SK-N-SH (cell line): ENCODE measurements at regions not wholly inside any gene's neighbourhood (a gene's known extent, or its start where the extent isn't known, plus 50 kb on each side); places are given as distances from the start of the nearest gene placed in this dataset.
A peak's percentile ranks its signal among the peaks of the same experiment; 100 is the strongest.

ENCODE experiments used
- CTCF ChIA-PET: fragments of 300-600, 350-600 bp; formaldehyde crosslinking; extraction: SDS; loops from one replicate; lab custom pipeline; 2021; lab: Yijun Ruan, JAX
- POLR2A ChIA-PET: fragments of 350-600 bp; sonication (Branson Sonifier 250); formaldehyde crosslinking; extraction: SDS; loops from one replicate; lab custom pipeline; 2020; ENCODE audit warnings: antibody characterized with exemption, inconsistent platforms; lab: Yijun Ruan, JAX
- DNase-seq: peaks from one replicate; pipeline ENCODE4 v3.0.0; 2012
- H2AFZ ChIP-seq: fragments of 200-600 bp; sonication (generic); 2 replicates; pipeline ENCODE4 v1.8.1; 2016; ENCODE audit warnings: antibody characterized with exemption, mild to moderate bottlenecking, low read depth
- H3F3A ChIP-seq: fragments of 200-600 bp; sonication (generic); replicated peaks from 2 replicates; pipeline ENCODE3; 2016; ENCODE audit warnings: antibody characterized with exemption, mild to moderate bottlenecking; ENCODE audit not compliant: insufficient read depth
- H3K27ac ChIP-seq, 2 experiments: fragments of 200-500 bp in 1 of 2; fragments of 200-600 bp in 1 of 2; sonication (Bioruptor generic) in 1 of 2; sonication (generic), shearing (Covaris generic) in 1 of 2; 2 replicates each; pipeline versions ENCODE4 v1.5.1 to v1.6.1; 2014 to 2016; ENCODE audit warnings: low read depth in 2 of 2, inconsistent platforms in 1 of 2, low read length in 1 of 2, mild to moderate bottlenecking in 1 of 2, mixed read lengths in 1 of 2
- H3K27me3 ChIP-seq: fragments of 200-600 bp; sonication (generic), shearing (Covaris generic); 2 replicates; pipeline ENCODE4 v1.6.1; 2016; ENCODE audit warnings: mixed run types; ENCODE audit not compliant: insufficient read depth
- H3K36me3 ChIP-seq, 2 experiments: fragments of 200-500 bp in 1 of 2; fragments of 200-600 bp in 1 of 2; sonication (Bioruptor generic) in 1 of 2; sonication (generic) in 1 of 2; replicated peaks in 1 of 2; 2 replicates each; pipeline versions ENCODE3 to v1.5.1; 2014 to 2016; ENCODE audit warnings: low read length in 1 of 2, mild to moderate bottlenecking in 1 of 2; ENCODE audit not compliant: insufficient read depth in 2 of 2, control insufficient read depth in 1 of 2
- H3K4me1 ChIP-seq, 2 experiments: fragments of 200-500 bp in 1 of 2; fragments of 200-600 bp in 1 of 2; sonication (Bioruptor generic) in 1 of 2; sonication (generic), shearing (Covaris generic) in 1 of 2; 2 replicates each; pipeline versions ENCODE4 v1.5.1 to v1.6.1; 2014 to 2016; ENCODE audit warnings: low read depth in 1 of 2, low read length in 1 of 2, mixed run types in 1 of 2; ENCODE audit not compliant: insufficient read depth in 2 of 2, control insufficient read depth in 1 of 2
- H3K4me2 ChIP-seq: fragments of 200-600 bp; sonication (generic), shearing (Covaris generic); 2 replicates; pipeline ENCODE4 v1.6.1; 2017; ENCODE audit warnings: mixed run types
- H3K4me3 ChIP-seq, 2 experiments: fragments of 200-500 bp in 1 of 2; fragments of 200-600 bp in 1 of 2; sonication (Bioruptor generic) in 1 of 2; sonication (generic), shearing (Covaris generic) in 1 of 2; 2 replicates each; pipeline versions ENCODE4 v1.5.1 to v1.8.1; 2014 to 2016; ENCODE audit warnings: low read depth in 2 of 2, inconsistent platforms in 1 of 2, low read length in 1 of 2, mild to moderate bottlenecking in 1 of 2, mixed read lengths in 1 of 2, moderate library complexity in 1 of 2
- H3K79me2 ChIP-seq: fragments of 200-600 bp; sonication (generic); 2 replicates; pipeline ENCODE4 v1.8.1; 2017; ENCODE audit warnings: mild to moderate bottlenecking; ENCODE audit not compliant: insufficient read depth
- H3K9ac ChIP-seq: fragments of 200-600 bp; sonication (generic); 2 replicates; pipeline ENCODE4 v1.6.1; 2017; ENCODE audit warnings: mixed run types
- H3K9me2 ChIP-seq: fragments of 200-600 bp; sonication (generic); 2 replicates; pipeline ENCODE4 v1.6.1; 2017; ENCODE audit warnings: mixed run types
- H3K9me3 ChIP-seq: fragments of 200-600 bp; sonication (generic); 2 replicates; pipeline ENCODE4 v1.6.1; 2017; ENCODE audit warnings: mixed run types, mild to moderate bottlenecking, moderate library complexity
- H4K20me1 ChIP-seq: fragments of 200-600 bp; sonication (generic); 2 replicates; pipeline ENCODE4 v1.6.1; 2017; ENCODE audit warnings: mild to moderate bottlenecking, mixed run types; ENCODE audit not compliant: insufficient read depth
- CHD2 ChIP-seq: fragments of 150-350 bp; IDR thresholded peaks from 2 replicates; pipeline ENCODE4 v1.6.1; 2018; ENCODE audit warnings: low read length; ENCODE audit not compliant: partially characterized antibody
- CTCF ChIP-seq: fragments of 200-600 bp; sonication (generic); IDR thresholded peaks from 2 replicates; pipeline ENCODE4 v1.6.1; 2017; ENCODE audit warnings: antibody characterized with exemption, mild to moderate bottlenecking, moderate library complexity
- ELF1 ChIP-seq: IDR thresholded peaks from 2 replicates; pipeline ENCODE4 v1.4.0; 2012
- EP300 ChIP-seq, 2 experiments: IDR thresholded peaks; 2 replicates each; pipeline versions ENCODE4 v1.4.0 to v1.6.1; 2012; ENCODE audit warnings: borderline replicate concordance in 1 of 2, low read depth in 1 of 2, low read length in 1 of 2
- EZH2phosphoT487 ChIP-seq: fragments of 200-600 bp; sonication (generic); IDR thresholded peaks from 2 replicates; pipeline ENCODE4 v1.6.1; 2017; ENCODE audit warnings: low read depth, mixed run types, mild to moderate bottlenecking, antibody characterized with exemption, moderate library complexity, borderline replicate concordance
- FOXJ3 ChIP-seq: sonication (generic); formaldehyde crosslinking; IDR thresholded peaks from 2 replicates; pipeline ENCODE4 v1.5.1; 2020; ENCODE audit warnings: mild to moderate bottlenecking, missing genetic modification reagents
- GABPA ChIP-seq: IDR thresholded peaks from 2 replicates; pipeline ENCODE4 v1.4.0; 2012; ENCODE audit warnings: low read depth, mild to moderate bottlenecking
- GATA2 ChIP-seq: sonication (generic); formaldehyde crosslinking; IDR thresholded peaks from 2 replicates; pipeline ENCODE4 v1.5.0; 2020; ENCODE audit warnings: mild to moderate bottlenecking, missing genetic modification reagents
- IRF3 ChIP-seq: fragments of 150-350 bp; IDR thresholded peaks from 2 replicates; pipeline ENCODE4 v1.6.1; 2016; ENCODE audit warnings: mild to moderate bottlenecking, low read depth, low read length
- JUND ChIP-seq: IDR thresholded peaks from 2 replicates; pipeline ENCODE4 v1.4.0; 2012
- MAX ChIP-seq: IDR thresholded peaks from 2 replicates; pipeline ENCODE4 v1.4.0; 2012; ENCODE audit warnings: low read depth
- MEF2A ChIP-seq: IDR thresholded peaks from 2 replicates; pipeline ENCODE4 v1.4.0; 2012; ENCODE audit warnings: low read depth, borderline replicate concordance
- NRF1 ChIP-seq: IDR thresholded peaks from 2 replicates; pipeline ENCODE4 v1.6.1; 2012; ENCODE audit warnings: low read depth, mild to moderate bottlenecking, low read length
- PBX3 ChIP-seq: IDR thresholded peaks from 2 replicates; pipeline ENCODE4; 2012
- POLR2AphosphoS5 ChIP-seq: IDR thresholded peaks from 2 replicates; pipeline ENCODE4 v1.6.1; 2012; ENCODE audit warnings: low read depth, low read length
- RCOR1 ChIP-seq: fragments of 150-350 bp; IDR thresholded peaks from 2 replicates; pipeline ENCODE4 v1.6.1; 2017; ENCODE audit warnings: antibody characterized with exemption, low read length
- SIN3A ChIP-seq: IDR thresholded peaks from 2 replicates; pipeline ENCODE4 v1.6.1; 2012; ENCODE audit warnings: low read depth, mild to moderate bottlenecking, low read length, moderate library complexity, borderline replicate concordance
- SMC3 ChIP-seq: IDR thresholded peaks from 2 replicates; pipeline ENCODE4 v1.6.1; 2012; ENCODE audit warnings: low read depth, low read length, improper control_type of control experiment
- TAF1 ChIP-seq: IDR thresholded peaks from 2 replicates; pipeline ENCODE4 v1.6.1; 2012; ENCODE audit warnings: low read depth, mild to moderate bottlenecking, low read length, moderate library complexity, borderline replicate concordance
- TCF12 ChIP-seq: IDR thresholded peaks from 2 replicates; pipeline ENCODE4 v1.4.0; 2012
- USF2 ChIP-seq: fragments of 150-350 bp; IDR thresholded peaks from 2 replicates; pipeline ENCODE4 v1.6.1; 2017; ENCODE audit warnings: antibody characterized with exemption, low read length, low read depth, borderline replicate concordance
- WGBS: methylation state at CpG from one replicate; pipeline ENCODE4 v1.1.6; 2017; ENCODE audit warnings: low lambda C conversion rate; 5-methylcytosine and 5-hydroxymethylcytosine counted together
- TF ChIP-seq, protein P1 (sequence below): IDR thresholded peaks from 2 replicates; pipeline ENCODE4 v1.4.0; 2012; ENCODE audit warnings: low read depth, borderline replicate concordance
- TF ChIP-seq, protein P2 (sequence below): IDR thresholded peaks from 2 replicates; pipeline ENCODE4 v1.6.1; 2012; ENCODE audit warnings: mild to moderate bottlenecking, low read depth, low read length, moderate library complexity

DNA sequence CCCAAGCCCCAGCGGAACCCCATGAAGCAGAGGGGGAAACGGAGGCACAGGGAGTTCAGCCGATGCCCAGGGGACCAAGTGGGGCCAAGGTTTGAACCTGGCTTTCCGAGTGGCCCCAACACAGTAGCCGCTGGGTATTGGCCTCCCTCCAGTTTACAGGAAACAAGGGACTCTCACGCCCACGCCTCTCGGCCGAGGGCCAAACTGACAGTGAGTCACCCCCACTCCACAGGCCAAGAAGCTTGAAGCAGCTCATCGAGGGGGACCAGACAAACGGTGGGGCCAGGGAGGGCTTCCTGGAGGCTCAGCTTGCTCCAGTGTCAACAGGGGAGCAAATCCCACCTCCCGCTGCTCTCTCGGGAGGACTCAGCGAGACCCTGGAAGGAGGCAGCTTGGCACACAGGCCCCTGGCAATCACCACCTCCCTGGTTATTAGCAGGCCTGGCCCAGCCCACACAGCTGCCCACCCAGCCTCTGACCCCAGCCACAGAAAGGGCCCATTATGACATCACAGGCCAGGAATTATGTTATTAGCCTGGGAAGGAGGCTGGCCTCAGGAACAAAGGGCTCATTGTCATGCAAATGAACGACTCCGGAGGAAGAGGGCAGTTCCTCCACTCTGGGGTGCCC lies 54.6 kb downstream of the NCOR2 start:
- peaks cover 0 to 8% of the 10 kb centered on the region in 2 experiments for H3K36me3 ChIP-seq
- H3K9me3 ChIP-seq: no peaks in the 10 kb centered on the region
- no peaks in the 10 kb centered on the region for H3K9me2 ChIP-seq
- 0% methylated on average over 2 of the region's 16 CpGs for WGBS
- peak overlapping the region in 1 of 2 experiments; percentile 27; a peak in 1 of 4 replicates for H3K4me3 ChIP-seq
- H3F3A ChIP-seq: peaks cover 58% of the 10 kb centered on the region
- peak overlapping the region; percentile 47 to 97 for H3K27ac ChIP-seq
- H3K9ac ChIP-seq: peak overlapping the region; percentile 73
- H3K4me2 ChIP-seq: peak overlapping the region; percentile 79
- peaks cover 60% of the 10 kb centered on the region for H4K20me1 ChIP-seq
- no peaks in the 10 kb centered on the region for H3K27me3 ChIP-seq
- POLR2A ChIA-PET: no interaction called here
- H3K4me1 ChIP-seq: peaks cover 73 to 80% of the 10 kb centered on the region in 2 experiments
- H3K79me2 ChIP-seq: peaks cover 99% of the 10 kb centered on the region
- CTCF ChIA-PET: no interaction called here
- peak; percentile 54 for DNase-seq
- H2AFZ ChIP-seq: no peak overlapping the region
- TF ChIP-seq SIN3A (no peak; the same call in 1 of the 2 replicates), TAF1 (no peak), ELF1 (peak; percentile 21; the same call in 1 of the 2 replicates), PBX3 (peak; percentile 52; the same call in 1 of the 2 replicates), SMC3 (no peak), CTCF (no peak), POLR2AphosphoS5 (no peak; the same call in 1 of the 2 replicates), GABPA (0 out of 2 replicates have a peak, but pooled peaks have one; percentile 11), JUND (peak; percentile 77; the same call in 1 of the 2 replicates), MAX (peak; percentile 59), MEF2A (no peak; the same call in 1 of the 2 replicates), IRF3 (no peak), CHD2 (no peak), EZH2phosphoT487 (no peak), FOXJ3 (CRISPR knock-in tag) (no peak), GATA2 (CRISPR knock-in tag) (no peak), RCOR1 (no peak), USF2 (no peak), TCF12 (peak; percentile 75), NRF1 (no peak), EP300 (IDR thresholded peaks at IDR 0.05; ENCODE audit: borderline replicate concordance in 1 of 2, low read depth in 1 of 2, low read length in 1 of 2) (peak in 1 of 2 experiments; percentile 74; a peak in 1 of 4 replicates)
- TF ChIP-seq, protein P1, sequence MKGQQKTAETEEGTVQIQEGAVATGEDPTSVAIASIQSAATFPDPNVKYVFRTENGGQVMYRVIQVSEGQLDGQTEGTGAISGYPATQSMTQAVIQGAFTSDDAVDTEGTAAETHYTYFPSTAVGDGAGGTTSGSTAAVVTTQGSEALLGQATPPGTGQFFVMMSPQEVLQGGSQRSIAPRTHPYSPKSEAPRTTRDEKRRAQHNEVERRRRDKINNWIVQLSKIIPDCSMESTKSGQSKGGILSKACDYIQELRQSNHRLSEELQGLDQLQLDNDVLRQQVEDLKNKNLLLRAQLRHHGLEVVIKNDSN: no peak
- TF ChIP-seq, protein P2, sequence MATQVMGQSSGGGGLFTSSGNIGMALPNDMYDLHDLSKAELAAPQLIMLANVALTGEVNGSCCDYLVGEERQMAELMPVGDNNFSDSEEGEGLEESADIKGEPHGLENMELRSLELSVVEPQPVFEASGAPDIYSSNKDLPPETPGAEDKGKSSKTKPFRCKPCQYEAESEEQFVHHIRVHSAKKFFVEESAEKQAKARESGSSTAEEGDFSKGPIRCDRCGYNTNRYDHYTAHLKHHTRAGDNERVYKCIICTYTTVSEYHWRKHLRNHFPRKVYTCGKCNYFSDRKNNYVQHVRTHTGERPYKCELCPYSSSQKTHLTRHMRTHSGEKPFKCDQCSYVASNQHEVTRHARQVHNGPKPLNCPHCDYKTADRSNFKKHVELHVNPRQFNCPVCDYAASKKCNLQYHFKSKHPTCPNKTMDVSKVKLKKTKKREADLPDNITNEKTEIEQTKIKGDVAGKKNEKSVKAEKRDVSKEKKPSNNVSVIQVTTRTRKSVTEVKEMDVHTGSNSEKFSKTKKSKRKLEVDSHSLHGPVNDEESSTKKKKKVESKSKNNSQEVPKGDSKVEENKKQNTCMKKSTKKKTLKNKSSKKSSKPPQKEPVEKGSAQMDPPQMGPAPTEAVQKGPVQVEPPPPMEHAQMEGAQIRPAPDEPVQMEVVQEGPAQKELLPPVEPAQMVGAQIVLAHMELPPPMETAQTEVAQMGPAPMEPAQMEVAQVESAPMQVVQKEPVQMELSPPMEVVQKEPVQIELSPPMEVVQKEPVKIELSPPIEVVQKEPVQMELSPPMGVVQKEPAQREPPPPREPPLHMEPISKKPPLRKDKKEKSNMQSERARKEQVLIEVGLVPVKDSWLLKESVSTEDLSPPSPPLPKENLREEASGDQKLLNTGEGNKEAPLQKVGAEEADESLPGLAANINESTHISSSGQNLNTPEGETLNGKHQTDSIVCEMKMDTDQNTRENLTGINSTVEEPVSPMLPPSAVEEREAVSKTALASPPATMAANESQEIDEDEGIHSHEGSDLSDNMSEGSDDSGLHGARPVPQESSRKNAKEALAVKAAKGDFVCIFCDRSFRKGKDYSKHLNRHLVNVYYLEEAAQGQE: peak; percentile 3; the same call in 1 of the 2 replicates
